HEK293 (cell line): ENCODE measurements at regions not wholly inside any gene's neighbourhood (a gene's known extent, or its start where the extent isn't known, plus 50 kb on each side); places are given as distances from the start of the nearest gene placed in this dataset.

ENCODE experiments used
- BCL11A ChIP-seq: fragments of 450-650 bp; formaldehyde crosslinking; IDR thresholded peaks from 2 replicates; pipeline ENCODE4 v1.5.1; 2016; ENCODE audit warnings: low read depth, missing biosample characterization, missing genetic modification characterization
- CTCF ChIP-seq: fragments of 450-650 bp; formaldehyde crosslinking; IDR thresholded peaks from 2 replicates; pipeline ENCODE4 v1.5.1; 2016; ENCODE audit warnings: missing biosample characterization, missing genetic modification characterization
- ZNF23 ChIP-seq: fragments of 450-650 bp; formaldehyde crosslinking; IDR thresholded peaks from 2 replicates; pipeline ENCODE4 v1.5.1; 2016; ENCODE audit warnings: missing biosample characterization, missing genetic modification characterization, borderline replicate concordance
- ZNF24 ChIP-seq: fragments of 450-650 bp; formaldehyde crosslinking; IDR thresholded peaks from 2 replicates; pipeline ENCODE4 v1.5.1; 2016; ENCODE audit warnings: missing biosample characterization, missing genetic modification characterization
- ZNF513 ChIP-seq: fragments of 450-650 bp; IDR thresholded peaks from 2 replicates; pipeline ENCODE4 v1.5.1; 2018; ENCODE audit warnings: missing biosample characterization, missing genetic modification characterization
- ZNF747 ChIP-seq: fragments of 450-650 bp; formaldehyde crosslinking; IDR thresholded peaks from 2 replicates; pipeline ENCODE4 v1.5.1; 2016; ENCODE audit warnings: missing biosample characterization, missing genetic modification characterization
- TF ChIP-seq, protein P1 (sequence below): fragments of 450-650 bp; formaldehyde crosslinking; IDR thresholded peaks from 2 replicates; pipeline ENCODE4 v1.5.1; 2016; ENCODE audit warnings: missing biosample characterization, missing genetic modification characterization

GRCh38 chr1:99589186-99589636 is 56.7 kb upstream of the PALMD start:
- TF ChIP-seq BCL11A (no peak), ZNF24 (tag by site-specific recombination) (no peak), CTCF (tag by site-specific recombination) (no peak), ZNF513 (tag by site-specific recombination) (no peak), ZNF747 (tag by site-specific recombination) (no peak), ZNF23 (tag by site-specific recombination) (no peak)
- TF ChIP-seq, protein P1, sequence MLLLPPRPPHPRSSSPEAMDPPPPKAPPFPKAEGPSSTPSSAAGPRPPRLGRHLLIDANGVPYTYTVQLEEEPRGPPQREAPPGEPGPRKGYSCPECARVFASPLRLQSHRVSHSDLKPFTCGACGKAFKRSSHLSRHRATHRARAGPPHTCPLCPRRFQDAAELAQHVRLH (tag by site-specific recombination): no peak
